Stimulated activated naive CD4-positive, alpha-beta T cell treated with Interleukin-2 at 50 U/mL for 16 hours (primary cell): ENCODE measurements at regions not wholly inside any gene's neighbourhood (a gene's known extent, or its start where the extent isn't known, plus 50 kb on each side); places are given as distances from the start of the nearest gene placed in this dataset.
"Not testable (repeated sequence)": the region's sequence is repeated elsewhere in the genome, so short reads cannot be mapped to it uniquely, and the experiment has no call there.

Source experiments
- DNase-seq: peaks from one replicate; lab custom pipeline; 2025; lab: John Stamatoyannopoulos, UW

DNA sequence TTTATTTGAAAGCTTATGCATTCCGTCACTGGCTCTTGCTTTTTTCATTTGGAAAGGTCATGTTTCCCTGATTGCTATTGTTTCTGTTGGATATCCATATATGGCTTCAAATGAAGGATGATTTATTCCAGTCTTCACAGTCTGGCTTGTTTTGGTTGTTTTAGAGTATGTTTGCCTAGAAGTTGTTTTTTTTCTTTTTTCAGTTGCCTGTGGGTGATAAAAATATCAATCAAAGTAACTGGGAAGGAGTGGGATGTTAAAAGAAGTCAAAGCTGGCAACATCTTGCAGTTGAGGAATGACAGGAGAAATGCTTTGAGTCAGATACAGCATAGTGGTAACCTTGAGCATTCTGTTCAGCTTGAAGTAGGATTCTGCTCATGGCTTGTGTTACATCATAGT, 610.5 kb downstream of the PLOD2 start:
- DNase-seq = no peak

DNA sequence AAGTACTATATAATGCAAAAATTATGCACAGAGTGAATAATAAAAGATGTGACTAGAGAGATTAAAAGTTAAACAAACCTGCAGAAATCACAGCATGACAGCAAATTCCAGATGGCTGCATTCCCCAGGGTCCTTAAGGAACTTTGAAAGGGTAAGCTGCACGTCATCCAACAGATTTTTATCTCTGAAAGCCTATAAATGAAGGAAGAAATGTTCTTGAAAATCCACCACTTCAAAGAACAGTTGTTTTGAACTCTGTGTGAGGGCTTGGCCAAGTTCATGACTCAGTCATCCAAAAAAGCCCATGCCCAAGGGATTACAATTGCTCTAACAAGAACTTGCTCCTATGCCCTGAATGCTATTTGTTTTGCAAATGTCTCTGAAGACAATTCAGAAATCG, 603.6 kb downstream of the PLOD2 start:
- no peak for DNase-seq

DNA sequence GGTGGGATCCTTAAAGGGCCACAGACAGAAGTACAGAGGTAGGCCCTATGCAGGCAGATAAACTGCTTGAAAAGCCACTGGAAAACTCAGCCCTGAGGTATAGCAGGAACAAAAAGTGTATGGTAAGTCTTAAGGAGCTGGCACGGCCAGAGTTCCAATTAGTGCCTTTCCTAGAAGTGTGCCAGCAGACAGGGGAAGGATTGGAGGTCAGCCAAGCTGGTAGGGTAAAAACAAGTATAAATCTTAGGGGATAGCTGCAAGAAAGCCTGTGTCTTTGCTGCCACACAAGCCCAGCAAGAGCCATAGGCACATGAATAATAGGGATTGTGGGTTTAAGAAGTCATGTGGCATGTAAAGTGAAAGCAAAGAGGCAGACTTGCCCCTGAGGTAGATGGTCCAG, 582.5 kb downstream of the PLOD2 start:
- no peak for DNase-seq

DNA sequence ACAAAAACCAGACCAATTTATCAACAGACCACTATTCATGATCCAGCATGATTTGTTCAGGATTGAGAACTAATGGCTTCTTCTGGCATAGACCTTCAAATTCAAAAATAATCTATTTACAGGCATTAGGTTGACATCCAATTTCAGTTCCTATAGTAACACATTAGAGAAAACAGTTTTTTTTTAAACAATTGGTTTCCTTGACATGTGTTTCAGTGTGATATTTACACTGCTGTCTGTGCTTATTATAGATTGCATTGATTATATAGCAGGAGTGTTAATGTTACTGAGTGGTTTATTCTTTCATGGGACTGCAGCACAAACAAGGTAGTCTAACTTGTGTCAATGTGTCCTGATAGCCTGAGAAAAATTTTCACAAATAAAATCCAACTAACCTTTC, 579.3 kb downstream of the PLOD2 start:
- DNase-seq = no peak

DNA sequence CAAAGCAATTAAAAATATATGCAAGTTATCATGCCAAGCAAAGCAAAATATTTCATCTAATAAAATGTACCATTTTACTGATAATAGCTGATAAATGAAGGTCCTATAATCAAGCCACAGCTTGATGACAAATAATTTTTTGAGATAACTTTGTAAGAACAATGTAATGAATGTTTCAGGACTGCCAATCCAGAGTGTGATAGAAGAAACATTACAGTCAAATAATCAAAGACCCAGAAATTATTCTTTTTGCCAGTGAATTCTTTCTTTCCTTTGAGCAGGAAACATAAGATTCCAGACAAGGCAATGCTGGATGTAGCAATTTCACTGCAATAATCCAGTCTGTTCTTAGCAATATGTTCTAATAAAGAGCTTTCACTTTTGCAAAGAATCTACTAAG, 556.1 kb downstream of the PLOD2 start:
- DNase-seq = no peak

DNA sequence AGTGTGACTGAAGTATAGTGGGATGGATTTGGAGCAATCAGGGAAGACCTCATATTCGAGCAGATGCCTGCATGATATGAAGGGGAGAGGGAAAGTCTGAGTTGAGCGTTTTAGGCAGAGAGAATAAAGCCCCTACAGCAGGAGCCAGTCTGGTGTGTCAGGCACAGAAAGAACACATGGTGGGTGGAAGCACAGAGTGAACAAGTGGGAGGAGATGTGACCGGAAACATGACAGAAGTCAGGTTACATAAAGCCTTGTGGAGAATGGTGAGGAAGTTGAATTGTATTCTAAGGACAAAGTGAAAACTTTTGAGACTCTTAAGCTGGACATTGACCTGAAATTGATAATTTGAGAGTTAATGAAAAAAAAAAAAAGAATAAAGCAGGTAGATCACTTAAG, 541.0 kb downstream of the PLOD2 start:
- DNase-seq = no peak

DNA sequence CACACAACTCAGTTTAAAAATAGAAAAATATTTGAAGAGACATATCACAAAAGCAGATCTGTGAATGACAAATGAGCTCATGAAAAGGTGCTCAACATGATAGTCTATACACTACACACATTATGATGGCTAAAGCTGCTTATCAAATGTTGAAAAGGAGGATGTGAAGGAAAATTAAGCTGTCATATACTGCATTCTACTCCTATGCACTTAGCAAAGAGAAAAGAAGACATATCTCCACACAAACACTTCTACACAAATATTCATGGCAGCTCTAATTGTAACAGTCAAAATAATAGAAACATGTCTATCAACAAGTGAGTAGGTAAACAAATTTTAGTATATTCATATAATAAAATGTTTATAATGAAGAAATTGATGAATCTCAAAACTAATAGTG, 540.5 kb downstream of the PLOD2 start:
- no peak for DNase-seq

DNA sequence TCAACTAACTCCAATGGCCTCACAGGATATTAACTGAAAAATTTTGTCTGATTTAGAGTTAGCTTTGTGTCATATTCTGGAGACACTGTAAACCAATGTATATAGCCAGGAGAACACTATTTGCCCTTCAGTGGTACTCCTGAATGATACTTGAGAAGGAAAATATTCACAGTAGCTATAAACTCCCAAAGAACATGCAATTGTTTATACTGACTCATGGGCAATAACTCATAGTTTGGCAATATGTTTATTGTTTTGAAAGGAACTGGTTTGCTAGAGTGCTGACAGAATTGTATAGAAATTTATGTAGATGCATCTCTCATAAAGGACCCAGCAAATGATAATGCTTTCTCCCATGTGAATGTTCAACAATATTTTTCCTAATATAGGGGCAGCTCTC, 537.6 kb downstream of the PLOD2 start:
- no peak for DNase-seq

DNA sequence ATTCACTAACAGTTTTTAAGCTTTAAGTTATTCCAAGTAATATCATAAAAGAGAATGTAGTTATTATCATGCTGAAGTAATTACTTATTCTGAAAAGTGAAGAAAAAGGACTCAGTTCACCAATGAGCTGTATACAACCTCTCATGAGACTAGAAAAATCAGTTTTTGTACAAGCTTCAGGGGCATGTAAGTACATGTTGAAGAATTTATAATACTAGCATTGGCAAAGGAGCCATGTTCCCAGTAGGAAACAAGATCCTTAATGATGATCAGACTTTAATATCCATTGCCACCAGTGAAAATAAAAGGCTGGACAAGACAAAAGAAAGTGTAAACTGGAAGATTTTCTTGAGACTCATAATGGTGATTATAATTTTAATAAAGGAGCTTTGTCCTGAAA, 532.8 kb downstream of the PLOD2 start:
- DNase-seq = no peak

DNA sequence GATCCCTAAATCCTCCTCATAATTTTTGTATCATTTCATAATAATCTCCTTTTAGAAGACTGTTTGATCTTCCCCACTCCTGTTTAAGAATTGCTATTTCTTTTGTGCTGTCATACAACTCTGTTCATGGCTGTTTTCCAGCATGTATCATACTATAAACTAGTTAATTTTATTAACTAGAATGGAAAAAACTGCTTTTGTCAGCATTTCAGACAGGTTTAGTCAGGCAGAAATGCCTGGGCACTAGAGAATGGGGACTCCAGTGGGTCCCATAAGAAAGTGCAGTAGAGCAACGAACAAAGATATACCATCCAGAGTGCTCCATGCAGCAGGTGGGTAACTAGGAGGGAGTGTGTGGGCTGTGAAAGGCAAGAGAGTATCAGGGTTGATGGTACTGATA, 523.9 kb downstream of the PLOD2 start:
- DNase-seq = no peak

DNA sequence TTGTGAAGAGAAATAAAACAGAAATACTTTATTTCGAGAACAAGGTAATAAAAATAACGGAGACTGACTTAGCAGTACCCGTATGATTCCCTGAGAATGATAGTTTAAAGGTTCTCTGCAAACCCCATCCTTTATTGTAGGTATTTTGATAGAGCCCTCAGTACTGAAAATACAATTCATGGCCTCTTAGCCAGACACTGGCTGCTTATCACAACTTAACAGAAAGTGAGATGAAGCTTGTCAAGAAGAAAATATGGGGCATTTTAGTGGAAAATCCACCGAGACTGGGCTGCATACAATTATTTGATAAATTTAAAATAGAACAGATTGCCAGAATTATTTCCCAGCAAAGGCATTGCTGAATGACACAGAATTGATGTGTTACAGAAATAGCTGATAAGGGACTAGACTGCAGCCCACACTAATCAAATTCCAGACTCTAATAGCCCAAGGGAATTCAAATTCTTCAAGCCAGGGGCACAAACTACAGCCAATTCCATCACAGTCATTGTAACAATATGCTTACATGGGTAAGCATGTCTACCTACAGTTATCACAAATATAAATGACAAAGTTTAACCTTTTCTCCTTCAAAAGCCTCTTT, 521.9 kb downstream of the PLOD2 start:
- no peak for DNase-seq

DNA sequence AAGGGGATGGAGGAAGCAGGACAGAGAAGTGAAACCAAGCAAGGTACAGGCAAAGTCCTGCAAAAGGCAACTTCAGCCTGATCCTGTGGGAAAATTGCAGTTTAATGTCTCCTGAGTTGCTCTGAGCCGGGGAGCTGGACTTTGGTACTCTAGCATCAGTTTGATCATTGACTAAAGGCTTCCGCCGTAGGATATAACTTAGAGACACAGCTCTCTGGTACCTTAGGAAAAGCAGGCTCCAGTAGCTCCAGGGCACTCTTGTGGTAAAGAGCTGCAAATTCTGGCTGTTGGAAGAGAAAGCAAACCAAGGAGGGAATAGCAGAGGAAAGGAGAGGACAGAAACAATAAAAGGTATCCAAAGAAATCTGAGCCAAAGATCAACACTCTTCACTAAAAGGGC, 521.1 kb downstream of the PLOD2 start:
- DNase-seq = no peak

DNA sequence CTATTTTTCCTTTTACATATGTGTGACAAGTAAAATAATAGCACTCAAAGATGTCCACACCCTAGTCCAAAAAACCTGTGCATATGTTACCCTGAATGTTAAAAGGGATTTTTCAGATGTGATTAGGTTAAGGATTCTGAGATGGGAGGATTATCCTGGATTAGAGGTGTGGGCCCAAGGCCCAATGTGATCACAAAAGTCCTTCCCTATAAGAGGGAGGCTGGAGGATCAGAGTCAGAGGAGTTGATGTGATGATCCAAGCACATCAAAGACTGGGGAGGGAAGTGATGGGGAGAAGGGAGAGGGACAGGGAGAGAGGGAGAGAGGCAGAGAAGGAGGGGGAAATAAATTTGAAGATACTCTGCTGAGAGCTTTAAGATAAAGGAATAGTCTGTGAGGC, 512.6 kb downstream of the PLOD2 start:
- no peak for DNase-seq

DNA sequence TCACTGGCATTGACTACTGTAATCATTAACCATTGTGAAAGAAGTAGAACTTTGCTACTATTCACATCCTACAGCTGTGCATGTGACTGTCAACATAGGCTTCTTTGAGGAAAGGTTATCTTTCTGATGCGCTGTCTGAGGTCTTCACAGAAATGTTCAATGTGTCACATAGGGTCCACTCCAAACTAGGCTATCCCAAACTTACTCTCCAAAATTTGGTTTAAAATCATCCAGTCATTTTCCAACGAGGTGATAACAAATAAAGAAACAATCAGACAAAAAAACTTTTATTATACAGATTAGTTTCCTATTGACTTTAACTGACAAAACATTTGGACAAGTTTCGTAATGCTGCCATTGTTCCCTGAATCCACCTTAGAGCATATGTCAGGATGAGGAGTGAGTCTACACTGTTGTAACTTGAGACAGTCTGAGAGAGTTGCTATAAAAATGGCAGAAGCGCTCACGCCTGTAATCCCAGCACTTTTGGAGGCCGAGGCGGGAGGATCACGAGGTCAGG, 511.6 kb downstream of the PLOD2 start:
- no peak for DNase-seq

DNA sequence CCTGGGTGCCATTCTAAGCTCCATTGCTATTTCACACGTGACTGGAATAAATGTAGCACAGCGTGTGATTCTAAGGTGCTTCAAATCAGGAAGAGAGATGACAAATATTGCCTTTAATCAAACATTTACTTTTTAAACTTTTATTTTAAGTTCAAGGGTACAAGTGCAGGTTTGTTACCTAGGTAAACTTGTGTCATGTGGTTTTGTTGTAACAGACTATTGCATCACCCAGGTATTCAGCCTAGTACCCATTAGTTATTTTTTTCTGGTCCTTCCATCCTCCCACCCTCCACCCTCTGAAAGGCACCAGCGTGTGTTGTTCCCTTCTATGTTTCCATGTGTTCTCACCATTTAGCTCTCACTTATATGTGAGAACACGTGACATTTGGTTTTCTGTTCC, 510.8 kb downstream of the PLOD2 start:
- DNase-seq = no peak

DNA sequence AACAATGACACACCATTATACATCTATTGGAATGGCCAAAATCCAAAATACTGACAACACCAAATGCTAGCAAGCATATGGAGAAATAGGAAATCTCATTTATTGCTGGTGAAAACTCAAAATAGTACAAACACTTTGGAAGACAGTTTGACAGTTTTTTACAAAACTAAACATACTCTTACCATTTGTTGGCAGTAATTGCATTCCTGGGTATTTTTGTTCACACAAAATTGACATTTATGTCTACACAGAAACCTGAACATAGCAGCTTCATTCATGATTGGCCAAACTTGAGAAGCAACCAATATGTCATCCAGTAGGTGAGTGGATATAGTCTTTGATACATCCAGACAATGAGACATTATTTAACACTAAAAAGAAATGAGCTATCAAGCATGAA, 489.9 kb downstream of the PLOD2 start:
- DNase-seq = no peak

DNA sequence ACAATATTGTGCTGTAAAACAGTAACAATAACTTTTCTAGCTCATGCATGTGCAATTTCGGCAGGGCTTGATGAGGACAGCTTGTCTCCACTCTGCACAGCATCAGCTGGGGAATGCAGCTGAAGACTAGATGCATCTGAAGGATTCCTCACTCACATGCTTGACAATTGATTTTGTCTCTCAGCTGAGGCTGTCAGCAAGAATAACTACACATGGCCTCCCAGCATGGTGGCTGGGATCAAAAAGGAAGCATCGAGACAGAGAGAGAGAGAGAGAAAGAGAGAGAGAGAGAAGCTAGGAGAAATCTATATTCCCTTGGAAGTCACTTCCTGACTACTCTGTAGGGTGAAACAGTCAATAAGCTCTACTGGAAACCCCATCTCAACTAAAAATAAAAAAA, 487.1 kb downstream of the PLOD2 start:
- no peak for DNase-seq

DNA sequence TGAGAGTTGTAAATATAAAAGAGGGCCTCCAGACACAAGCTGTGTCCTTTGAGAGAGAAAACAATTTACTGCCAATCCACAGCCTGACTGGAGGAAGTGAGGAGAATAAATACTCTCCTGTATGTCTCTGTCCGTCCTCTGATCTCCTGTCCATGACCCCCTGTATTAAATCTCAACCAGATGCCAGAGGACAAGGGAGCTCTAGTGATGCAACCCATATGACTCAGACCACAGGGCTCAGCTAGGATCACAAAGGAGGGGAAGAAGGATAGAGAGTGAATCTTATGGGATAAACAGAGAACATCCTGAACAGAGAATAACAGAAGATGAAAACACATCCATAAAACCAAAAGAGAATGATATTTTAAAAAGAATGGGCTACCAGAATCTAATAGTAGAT, 482.6 kb downstream of the PLOD2 start:
- no peak for DNase-seq

DNA sequence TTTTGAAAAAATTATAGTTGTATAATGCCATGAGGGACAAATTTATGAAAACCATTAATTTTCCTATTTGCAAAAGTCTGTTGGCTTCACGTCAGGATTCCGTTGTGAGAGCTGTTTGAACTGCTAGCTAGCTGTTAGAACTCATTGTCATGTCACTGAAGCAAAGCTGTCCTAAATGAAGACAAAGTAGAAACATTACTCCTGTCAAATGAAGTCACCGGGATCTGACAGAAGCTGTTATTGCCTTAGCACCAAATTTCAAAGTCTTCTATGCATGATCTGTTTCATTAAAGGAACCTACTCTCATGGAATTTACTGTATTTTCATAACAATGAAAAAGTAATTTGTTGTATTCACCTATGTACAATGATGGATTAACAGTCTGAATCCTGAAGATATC, 479.8 kb downstream of the PLOD2 start:
- DNase-seq = no peak

DNA sequence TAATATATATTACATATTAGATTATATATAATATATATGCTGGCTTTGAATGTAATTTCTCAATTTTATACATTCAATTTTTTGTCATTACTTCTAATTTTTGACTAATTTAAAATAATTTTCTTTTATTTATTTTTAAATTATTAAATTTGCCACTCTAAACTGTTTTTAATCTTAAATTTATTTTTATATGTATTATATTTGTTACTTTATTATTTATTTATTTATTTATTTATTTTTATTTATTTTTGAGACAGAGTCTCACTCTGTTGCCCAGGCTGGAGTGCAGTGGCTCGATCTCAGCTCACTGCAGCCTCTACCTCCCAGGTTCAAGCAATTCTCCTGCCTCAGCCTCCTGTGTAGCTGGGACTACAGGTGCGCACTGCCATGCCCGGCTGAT, 473.0 kb downstream of the PLOD2 start:
- not testable (repeated sequence) for DNase-seq

DNA sequence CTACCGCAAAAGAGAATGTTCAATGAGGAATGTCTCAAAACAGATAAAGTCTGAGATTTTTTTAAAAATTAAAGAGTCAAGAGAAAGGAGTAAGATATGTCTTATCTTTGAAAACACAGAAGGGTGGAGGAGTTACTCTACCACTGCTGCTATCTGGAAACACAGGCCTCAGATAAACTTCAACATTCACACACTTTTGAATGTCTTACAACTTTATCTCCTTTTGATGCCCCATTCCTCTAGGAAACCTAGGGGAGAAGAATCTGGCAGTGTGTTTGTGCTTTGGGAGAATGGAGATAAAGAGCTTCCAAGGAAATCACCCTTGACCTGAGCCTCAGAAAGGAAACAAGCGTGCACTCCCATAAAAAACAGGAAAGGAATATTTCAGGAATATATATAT, 468.2 kb downstream of the PLOD2 start:
- no peak for DNase-seq

DNA sequence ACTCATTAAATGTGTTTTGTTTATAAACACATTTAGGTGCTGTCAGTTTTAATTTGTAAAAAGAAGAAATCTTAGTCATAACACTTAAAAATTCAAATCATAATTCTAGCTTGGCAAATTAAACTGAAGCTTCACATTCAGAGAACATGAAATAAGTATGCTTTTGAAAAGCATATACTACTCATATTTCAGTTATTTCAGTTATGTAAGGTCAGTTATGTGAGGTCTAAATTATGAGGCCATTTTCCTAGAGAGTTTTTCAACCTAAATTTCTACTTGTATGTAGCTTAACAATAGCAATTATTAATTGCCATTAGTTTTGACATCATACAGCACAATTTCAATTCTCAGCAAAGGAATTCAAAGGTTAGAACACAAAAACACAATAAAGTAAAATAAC, 465.0 kb downstream of the PLOD2 start:
- no peak for DNase-seq

DNA sequence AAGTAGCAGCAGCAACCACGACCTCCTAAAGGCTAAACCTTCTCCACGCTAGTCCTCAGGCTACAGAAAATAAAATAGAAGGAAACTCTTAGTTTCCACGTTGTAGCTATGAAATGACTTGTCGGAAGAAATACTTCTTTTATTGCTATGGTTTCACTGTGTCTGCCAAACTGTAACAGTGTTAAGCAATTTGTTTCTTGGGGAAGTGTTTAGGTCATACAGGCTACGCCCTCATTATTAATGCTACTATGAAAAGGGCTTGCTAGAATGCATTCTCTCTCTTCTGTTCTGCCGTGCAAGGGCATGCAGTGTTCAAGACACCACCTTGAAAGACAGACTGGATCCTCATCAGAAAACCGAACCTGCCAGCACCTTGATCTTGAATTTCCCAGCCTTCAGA, 462.7 kb downstream of the PLOD2 start:
- DNase-seq = no peak

DNA sequence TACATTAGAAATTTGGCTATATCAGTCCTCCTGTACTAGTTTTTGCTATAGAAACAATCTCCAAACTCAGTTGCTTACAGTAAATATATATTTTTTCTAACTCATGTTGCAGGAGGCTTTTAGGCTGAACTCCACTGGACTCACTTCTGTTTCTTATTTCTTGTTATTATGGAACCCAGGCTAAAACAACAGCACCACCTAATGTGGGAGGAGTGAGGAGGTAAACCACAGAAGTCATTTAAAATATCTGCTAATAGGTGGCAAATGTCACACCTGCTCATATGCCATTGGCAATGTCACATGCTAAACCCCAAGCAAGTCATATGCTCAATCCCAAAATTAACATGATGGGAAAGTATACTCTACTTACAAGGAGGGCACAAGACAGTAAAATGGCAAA, 462.2 kb downstream of the PLOD2 start:
- no peak for DNase-seq

DNA sequence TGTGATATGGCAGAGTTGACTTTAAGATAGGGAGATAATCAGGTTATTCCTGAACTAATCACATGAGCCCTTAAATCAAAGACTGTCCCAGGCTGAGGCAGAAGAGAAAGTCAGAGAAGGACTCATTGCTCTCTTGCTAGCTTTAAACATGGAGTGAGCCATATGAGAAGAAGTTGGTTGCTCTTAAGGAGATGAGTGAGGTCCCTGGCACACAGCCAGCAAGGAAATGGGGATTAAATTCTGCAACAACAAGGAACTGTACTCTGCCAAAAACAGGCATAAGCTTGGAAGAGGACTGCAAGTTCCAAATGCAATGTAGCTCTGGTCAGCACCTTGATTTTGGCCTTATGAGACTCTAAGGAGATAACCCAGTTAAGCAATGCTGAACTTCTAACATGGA, 457.0 kb downstream of the PLOD2 start:
- no peak for DNase-seq
